Stimulated activated CD4-positive, alpha-beta T cell treated with anti-CD3 and anti-CD28 coated beads, Interleukin-4, amount 100 ng/mL, for 48 hours (primary cell): ENCODE measurements at regions not wholly inside any gene's neighbourhood (a gene's known extent, or its start where the extent isn't known, plus 50 kb on each side); places are given as distances from the start of the nearest gene placed in this dataset.
"Not testable (repeated sequence)": the region's sequence is repeated elsewhere in the genome, so short reads cannot be mapped to it uniquely, and the experiment has no call there.

Experiments
- DNase-seq, 2 donors: peaks; one replicate each; pipeline ENCODE4 v3.0.0-alpha.2; 2020; ENCODE audit warnings: low read depth in 2 of 2

DNA sequence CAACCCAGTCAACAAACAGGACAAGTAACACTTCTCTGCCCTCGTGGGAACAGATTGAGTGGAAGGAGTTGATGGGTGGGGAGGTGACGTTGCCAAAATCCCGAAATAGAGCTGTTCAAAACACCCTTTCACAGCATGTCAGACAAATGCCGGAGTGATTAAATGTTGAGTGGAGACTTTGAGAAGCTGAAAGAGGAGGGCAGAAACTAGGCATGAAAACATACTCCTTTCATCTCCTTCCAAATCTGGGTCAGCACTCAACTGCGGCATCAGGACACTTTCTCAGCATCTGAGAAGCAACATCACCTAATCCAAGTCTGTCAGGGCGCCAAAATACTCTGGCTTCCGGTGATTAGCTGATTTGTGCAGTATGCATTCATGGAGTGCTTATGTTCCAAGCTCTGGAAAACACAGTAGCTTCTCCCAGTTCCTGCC lies 51.5 kb upstream of the MRI1 start:
- DNase-seq, result no peak

DNA sequence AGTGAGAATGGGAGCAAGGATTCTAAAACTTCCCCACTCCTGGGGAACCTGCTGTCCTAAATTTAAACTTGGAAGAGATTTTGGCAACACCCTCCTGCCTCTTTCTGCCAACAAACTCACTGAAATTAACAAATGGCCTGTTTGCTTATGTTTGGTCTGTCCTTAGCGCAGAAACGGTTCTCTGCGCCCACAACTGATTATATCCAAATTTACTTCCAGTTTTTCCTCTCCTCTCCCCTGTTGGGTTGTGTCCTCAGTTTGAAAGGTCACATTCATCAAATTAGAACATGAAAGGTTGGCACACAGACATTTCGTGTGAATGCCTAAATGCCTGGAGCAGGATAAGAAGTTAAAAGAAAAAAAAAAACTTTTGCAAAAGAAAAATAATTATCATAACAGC lies 56.4 kb upstream of the MRI1 start:
- no peak for DNase-seq

DNA sequence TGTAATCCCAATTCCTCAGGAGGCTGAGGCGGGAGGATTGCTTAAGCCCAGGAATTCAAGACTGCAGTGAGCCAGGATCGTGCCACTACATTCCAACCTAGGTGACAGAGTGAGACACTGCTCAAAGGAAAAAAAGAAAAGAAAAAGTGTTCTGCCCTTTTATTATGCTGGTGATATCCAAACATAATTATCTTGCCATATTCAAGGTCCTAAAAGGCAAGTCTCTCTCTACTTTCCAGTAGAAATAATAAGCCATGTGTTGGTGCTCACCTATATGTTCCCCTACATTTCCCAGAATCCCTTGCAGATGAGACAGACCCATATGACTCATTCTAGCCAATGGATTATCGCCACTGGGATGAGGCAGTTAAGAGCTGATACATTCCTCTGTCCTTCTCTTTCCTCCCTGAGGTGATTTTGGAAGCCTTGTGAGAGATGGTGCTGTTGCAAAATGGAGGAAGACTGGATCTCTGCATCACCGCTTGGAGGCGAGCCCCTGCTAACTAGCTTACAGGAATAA lies 58.3 kb upstream of the MRI1 start:
- no peak for DNase-seq

DNA sequence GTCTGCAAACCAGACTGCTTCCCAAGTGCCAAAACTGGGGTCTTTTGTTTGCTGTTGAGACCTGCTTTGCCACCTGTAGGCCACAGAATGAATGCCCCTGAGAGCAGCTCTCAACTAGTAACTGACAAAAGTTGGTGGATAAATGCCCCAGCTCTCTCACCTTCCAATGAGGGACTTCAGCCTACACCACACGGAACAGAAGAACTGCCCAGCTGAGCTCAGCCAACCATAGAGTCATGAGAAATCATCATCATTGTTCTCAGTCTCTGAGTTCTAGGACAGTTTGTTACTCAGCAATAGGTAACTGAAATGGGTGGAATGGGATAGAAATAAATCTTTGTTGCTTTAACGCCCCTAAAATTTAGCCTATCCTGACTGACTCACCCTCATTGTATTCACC lies 59.1 kb upstream of the MRI1 start:
- DNase-seq, result no peak

DNA sequence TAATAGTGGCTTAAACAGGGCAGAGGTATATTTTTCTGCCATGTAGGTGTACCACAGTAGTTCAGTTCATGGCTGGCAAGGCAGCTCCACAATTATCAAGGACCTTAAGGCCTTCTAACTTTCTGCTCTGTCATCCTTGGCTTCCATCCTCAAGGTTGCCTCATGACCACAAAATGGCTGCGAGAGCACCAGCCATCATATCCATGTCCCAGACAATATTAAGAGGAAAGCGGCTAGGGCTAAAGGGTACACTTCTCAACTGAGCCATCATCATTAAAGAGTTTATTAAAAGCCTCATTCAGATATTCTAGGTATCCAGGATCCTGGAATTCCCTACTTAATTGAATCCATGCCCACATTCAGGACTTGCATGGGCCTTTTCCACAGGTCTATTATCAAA lies 62.7 kb upstream of the MRI1 start:
- no peak for DNase-seq

DNA sequence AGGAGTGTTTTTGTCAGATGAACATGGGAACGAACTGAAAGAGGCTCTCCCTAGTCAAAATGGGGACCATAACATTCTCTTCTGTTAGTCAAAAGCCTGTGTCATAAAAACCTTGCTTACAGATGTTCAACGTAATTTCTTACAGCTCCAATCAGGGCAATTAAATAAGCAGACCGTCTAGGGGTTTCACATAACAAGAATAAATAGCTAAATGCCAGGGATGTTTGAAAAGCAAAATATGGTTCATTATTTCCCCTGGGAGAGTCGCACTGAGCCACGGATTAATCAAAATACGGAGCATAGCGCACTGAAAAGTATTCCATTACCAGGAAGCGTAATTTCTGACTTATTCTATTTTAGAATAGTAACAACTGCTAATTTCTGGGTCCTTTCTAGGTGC lies 63.7 kb upstream of the MRI1 start:
- DNase-seq, result no peak

DNA sequence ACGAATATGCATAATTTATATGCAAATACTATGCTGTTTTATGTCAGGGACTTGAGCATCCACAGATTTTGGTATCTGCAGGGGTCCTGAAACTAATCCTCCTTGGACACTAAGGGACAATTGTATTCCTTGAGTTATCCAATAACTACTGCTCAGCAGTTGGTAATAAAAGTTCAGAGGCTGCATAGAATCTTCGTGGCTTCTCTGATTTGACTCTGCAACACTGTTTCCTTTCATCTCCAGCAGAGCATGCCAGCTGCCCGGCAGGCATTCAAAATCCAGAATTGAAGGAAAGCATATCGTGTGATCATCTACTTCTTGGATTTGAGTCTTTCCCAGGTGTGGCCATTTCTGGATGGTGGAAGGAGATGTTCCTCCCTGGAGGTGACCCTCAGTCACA lies 64.5 kb upstream of the MRI1 start:
- DNase-seq, result no peak

DNA sequence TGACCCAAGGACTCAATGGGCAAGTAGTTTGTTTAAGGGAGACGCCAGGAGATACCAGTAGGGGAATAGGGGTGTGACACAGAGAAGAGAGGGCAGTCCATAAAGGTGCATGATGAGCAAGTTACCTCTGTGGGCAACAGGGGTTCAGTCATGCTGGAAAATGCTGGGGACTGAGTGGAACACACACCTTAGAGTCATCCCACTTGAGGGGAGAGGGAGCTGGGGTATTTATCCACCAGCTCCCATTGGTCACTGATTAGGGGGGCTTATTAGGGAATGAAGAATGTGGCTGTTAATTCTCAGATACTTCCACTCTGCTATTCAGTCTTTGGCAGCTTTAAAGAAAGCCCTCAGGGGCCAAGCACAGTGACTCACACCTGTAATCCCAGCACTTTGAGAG lies 67.5 kb upstream of the MRI1 start:
- no peak for DNase-seq

DNA sequence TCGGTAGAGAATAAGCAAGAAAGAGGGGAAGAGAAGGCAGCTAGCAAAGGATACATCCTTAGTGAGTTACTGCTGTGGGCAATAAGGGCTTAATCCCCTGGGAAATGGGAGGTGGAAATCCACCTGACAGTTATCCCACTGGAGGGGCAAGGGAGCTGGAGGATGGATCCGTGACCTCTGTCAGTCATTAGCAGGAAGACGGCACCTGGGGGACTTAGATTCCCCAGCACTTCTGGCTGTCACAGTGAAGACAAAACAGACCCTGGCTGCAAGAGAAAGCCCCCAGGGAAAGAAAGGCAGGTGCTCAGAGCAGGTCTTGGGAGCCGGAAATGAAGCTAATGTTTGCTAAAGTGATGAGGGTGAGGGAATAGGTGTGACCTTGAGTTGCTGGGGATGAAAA lies 70.4 kb upstream of the MRI1 start:
- DNase-seq, result no peak

DNA sequence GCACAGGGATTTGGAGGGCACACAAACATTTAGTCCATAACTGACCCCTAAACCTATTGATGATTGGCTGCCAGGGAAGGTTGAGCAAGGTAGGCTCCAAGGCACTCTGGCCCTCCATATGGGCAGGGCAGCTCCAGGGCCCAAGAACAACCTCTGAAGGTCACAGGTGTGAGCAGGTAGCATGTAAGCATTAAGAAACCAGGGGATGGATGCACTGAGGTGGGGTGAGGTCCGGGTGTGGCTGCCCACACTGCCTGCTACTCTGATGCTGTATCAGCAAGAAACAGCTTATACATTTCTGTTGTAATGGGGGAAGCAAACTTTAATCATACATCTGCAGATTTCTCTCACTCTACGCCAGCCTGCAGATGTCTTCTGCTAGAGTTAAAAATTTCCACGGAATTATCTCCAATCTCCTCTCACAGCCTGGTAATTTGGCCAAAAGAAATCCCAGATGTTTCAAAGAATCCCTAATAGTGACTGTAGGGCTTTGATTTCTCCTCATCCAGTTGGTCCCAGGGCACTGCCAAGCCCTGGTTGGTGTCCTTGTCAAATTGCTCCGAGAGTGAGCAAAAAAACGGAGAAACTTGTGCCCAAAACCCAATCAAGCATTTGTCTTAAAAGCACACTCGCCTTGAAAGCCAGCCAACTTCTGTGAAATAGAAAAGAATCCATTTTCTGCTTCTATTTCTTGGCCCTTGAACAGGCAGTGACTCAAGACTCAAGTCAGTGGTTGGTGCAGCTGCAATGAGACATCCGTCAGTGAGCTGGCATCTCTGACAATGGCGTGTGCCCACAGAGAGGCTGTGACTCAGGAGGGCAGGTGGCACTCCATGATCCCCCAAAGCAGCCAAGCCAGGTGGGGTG lies 72.5 kb upstream of the MRI1 start:
- DNase-seq, result no peak

DNA sequence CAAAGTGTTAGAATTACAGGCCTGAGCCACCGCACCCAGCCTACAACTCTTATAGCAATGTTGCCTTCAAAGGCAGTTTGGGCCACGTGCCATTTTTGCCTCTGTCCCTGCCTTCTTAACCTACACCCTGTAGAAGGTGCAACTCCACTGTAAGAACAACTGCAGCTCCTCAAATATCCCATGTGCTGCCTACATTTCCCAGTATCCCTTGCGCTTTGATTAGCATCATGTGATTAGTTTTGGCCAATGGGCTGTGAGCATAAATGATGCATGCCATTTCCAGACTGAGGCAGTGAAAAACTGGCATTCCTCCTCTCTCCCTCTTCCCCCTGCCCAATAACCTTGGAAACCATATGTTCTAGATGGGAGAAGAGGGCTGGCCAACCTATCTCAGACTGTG lies 75.2 kb upstream of the MRI1 start:
- peak in 1 of 2 donors; percentile 1 for DNase-seq

DNA sequence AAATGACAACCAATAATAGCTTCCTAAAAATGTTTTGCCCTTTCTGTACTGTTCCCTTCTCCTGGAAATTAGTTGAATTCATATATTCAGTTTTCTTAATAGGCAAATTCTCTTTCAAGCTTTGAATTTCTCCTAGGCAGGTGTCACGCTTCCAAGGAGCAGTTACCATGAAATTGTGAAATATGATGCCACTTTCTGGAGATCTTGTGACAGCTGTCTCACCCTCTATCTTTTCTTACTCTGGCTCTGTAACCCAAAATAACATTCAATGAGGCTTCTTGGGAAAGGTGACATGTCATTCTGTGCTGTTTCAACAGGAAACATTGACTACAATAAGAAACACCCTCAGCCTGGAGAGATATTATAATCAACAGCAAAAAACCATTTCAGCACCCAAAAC lies 80.3 kb upstream of the MRI1 start:
- no peak for DNase-seq

DNA sequence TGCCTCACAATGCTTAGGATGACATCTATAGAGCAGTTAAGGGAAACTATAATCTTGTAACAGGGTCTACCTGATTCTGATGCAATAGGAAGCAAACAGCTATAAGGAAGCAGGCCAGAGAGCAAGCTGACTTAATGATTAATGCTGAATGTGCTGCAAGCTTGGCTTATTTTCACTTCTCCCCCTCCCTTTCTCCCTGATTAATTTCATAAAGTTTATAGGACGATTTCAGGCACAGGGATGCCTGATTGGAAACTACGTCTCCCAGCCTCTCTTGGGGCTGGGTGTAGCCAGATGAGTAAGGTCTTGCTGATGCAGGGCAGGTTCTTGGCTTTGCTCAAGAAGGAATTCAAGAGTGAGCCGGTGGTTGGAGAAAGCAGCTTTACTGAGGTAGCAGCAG lies 82.8 kb upstream of the MRI1 start:
- DNase-seq, result no peak

DNA sequence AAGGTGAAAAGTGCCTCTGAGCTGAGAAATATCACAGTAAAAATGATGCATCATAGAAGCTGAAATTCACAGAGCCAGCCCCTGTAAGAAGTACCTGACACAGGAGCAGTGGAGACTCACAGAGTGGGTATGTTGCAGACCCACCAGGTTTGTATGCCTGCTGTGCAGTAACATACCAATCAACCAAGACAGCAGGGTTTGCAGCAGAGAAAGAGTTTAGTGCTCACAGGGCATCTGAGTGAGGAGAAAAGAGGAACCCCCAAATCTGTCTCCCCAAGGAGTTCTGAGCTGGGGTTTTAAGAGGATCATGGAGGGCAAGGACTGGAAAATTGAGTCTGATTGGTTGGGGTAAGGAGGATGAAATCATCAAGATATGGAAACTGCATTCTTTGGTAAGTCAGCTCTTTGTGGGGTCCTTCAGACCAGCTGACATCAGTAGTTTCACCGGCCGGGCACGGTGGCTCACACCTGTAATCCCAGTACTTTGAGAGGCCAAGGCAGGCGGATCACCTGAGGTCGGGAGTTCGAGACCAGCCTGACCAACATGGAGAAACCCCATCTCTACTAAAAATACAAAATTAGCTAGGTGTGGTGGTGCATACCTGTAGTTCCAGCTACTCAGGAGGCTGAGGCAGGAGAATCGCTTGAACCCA lies 83.5 kb upstream of the MRI1 start:
- not testable (repeated sequence) for DNase-seq

DNA sequence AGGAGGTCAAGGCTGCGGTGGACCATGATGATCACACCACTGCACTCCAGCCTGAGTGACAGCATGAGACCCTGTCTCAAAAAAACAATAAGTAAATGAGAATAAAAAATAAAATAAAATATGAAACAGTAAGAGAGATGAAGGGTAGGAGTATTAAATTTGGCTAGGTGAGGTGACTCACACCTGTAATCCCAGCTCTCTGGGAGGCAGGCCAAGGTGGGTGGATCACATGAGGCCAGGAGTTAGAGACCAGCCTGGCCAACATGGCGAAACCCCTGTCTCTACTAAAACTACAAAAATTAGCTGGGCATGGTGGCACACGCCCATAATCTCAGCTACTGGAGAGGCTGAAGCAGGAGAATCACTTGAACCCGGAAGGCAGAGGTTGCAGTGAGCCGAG lies 87.4 kb upstream of the MRI1 start:
- not testable (repeated sequence) for DNase-seq

DNA sequence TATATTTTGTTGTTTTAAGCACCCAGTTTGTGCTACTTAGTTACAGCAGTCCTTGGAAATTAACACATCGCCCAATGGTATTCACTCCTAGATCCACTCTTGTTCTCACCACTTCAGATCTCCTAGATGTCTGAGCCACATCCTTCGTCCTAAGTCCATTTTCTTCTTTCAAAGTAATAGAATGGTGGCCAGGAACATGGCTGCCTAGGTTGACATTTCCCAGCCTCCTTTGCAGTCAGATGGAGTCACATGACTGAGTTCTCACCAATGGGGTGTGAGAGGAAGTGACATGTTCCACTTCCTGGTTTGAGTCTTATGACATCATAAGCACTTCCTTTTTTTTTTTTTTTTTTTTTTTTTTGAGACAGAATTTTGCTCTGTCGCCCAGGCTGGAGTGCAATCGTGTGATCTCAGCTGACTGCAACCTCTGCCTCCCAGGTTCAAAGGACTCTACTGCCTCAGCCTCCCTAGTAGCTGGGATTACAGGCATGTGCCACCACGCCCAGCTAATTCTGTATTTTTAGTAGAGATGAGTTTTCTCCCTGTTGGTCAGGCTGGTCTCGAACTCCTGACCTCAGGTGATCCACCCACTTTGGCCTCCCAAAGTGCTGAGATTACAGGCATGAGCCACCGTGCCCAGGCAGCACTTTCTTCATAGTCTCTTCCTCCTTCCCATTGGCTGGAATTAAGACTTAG lies 91.7 kb upstream of the MRI1 start:
- peak in 1 of 2 donors; percentile 11 for DNase-seq

DNA sequence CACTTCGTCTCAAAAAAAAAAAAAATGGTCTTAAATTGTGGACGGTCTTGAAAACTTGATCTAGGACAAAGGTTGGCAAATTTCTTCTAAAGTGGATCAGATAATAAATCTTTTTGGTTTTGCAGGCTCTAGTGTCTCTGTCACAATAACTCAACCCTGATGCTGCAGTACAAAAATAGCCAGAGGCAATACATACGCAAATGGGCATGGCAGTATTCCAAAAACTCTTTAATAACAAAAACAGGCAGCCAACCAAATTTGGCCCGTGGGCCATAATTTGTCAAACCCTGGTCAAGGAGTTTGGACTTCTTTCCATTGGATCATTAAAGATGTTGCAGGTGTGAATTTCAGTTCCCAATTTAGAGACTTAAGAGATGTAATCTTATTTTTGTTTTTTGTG lies 93.5 kb upstream of the MRI1 start:
- DNase-seq, result no peak

DNA sequence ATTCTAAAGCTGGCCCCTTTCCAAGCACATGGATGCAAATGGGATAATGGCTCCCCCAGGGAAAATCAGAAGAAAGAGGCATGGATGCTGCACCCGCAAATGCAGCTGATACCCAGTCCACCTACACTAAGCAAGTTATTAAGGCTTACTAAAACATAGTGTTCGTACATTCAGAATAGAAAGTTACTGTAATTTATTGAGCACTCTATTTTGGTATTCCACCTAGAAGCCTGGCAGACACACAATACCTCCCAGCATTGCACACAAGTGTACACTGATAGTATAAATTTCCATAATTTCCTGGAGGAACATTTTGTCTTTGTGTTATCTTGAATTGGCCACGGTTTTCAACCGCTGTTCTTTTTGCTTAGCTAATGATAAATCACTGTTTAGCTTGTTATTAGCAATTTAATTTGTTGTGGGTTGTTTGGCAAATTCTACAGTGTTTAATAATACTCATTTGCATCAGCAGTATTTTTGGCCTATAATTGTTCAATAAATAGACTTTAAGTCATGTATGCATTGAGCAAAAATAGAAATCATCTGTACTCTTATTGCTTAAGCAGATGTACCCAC lies 94.5 kb upstream of the MRI1 start:
- DNase-seq, result no peak

DNA sequence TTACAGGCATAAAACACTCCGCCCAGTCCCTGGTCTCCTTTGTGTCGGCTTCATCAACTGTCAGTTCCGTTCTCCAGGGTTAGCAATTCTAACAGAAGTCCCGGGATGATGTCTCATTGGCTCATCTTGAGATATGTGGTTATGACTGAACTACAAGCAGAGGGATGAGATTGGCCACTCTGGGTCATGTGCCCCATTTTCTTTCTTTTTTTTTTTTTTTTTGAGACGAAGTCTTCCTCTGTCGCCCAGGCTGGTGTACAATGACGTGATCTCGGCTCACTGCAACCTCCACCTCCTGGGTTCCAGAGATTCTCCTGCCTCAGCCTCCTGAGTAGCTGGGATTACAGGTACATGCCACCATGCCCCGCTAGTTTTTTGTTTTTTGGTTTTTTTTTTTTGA lies 95.4 kb upstream of the MRI1 start:
- no peak for DNase-seq

DNA sequence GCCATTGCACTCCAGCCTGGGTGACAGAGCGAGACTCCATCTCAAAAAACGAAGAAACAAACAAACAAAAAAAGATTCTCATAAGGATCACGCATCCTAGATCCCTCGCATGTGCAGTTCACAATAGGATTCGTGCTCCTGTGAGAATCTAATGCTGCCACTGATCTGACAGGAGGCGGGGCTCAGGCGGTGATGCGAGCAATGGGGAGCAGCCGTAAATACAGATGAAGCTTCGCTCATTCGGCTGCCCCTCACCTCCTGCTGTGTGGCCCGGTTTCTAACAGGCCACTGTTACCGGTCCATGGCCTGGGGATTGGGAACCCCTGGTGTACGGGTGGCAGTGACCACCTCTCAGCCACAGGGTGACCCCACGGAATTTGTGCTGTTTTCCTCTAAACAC lies 98.2 kb upstream of the MRI1 start:
- DNase-seq, result no peak

DNA sequence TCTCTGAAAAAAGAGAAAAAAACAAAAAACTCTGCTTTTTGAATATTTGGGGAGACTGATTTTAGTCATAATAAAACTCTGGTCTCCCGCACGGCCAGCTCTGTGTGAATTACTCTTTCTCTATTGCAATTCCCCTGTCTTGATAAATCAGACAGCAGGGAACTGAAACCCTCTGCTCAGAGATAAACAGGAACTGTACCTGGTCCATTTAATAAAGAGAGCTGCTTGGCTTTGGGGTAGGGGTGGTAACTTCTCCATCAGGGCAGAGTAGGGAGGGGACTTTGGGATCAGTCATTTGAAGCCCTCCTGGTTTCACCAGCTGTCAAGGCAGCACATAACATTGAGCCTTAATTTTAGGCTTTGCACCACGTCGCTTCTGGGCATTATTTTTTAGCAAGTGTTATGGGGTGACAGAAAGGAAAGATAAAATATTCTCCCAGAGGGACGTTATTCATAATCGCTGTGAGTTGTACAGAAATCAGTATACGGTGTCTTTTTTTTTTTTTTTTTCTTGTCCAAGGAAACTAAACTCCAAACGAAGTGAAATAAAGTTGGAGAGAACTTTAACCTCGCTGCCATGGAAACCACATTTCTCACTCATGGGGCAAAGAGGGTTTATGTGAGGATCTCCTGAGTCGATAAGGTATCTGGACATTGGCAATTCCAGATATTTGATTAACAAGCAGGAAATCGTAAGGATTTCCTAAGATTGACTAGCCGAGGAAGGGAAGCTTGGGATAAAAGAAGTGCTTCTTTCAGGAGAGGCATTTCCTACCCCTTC lies 99.0 kb upstream of the MRI1 start:
- DNase-seq, result no peak
